HG03159 (cell line): ENCODE measurements at regions not wholly inside any gene's neighbourhood (a gene's known extent, or its start where the extent isn't known, plus 50 kb on each side); places are given as distances from the start of the nearest gene placed in this dataset.

Experiments
- ATAC-seq: cut with Tn5 transposase; IDR thresholded peaks from one replicate; pipeline ENCODE4 v1.9.1; 2021; ENCODE audit warnings: mild to moderate bottlenecking, moderate library complexity; ENCODE audit not compliant: unreplicated experiment

GRCh38 chr1:87903242-87903641, 574.6 kb downstream of the LMO4 start:
- ATAC-seq = no peak

DNA sequence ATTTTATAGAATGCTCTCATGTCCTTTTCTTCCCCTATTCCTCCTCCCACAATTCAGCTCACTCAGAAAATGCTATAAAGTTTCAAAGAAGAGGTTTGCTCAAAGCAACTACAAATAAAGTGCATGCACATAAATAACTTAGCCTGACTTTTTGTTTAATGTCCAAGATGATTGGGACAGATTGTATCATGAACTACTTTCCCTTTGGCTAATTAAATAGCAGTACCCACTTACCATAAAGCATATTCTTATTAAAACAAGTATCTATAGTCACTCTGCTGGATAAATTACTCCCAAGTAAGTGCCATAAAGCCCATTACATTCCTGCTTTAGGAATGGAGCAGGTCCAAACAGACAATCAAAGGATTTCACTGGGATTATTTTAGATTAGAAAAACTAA, 576.0 kb downstream of the LMO4 start:
- no peak for ATAC-seq

DNA sequence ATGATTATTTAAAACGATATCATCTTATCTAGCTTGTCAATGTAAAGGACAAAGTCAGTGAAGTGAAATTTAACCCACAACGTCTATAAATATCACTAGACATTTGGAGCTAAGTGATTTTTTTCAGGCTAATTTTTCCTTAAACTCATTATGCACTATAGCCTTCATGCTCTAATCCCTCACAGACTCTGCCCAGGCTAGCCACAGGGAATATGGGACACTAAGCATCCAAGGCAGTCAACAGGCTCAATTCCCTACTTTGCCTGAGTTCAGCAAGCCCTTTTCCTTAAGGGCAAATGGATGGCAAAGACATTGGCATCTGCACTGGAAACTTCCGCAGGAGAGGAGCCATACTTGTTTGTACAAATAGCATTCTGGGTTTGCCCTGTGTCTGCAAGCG, 577.0 kb downstream of the LMO4 start:
- no peak for ATAC-seq

- ATAC-seq = no peak
Measured at GRCh38 chr1:87906078-87906477, 577.4 kb downstream of the LMO4 start.

DNA sequence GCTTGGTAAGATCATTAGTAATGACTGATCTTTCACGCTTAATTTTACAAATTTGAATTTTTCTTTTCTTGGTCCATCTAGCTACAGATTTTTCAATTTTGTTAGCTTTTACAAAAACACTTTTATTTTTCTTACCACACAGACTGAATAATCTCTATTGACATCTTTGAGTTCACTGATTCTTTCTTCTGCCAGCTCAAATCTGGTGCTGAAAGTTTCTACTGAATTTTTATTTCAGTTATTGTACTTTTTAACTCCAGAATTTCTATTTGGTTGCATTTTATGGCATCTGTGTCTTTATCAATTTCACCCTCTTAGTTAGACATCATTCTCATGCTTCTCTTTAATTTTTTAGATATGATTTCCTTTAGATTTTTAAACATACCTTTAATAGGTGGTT, 584.7 kb downstream of the LMO4 start:
- ATAC-seq = no peak

- ATAC-seq = no peak
Measured at GRCh38 chr1:87914396-87914795, 585.7 kb downstream of the LMO4 start.

DNA sequence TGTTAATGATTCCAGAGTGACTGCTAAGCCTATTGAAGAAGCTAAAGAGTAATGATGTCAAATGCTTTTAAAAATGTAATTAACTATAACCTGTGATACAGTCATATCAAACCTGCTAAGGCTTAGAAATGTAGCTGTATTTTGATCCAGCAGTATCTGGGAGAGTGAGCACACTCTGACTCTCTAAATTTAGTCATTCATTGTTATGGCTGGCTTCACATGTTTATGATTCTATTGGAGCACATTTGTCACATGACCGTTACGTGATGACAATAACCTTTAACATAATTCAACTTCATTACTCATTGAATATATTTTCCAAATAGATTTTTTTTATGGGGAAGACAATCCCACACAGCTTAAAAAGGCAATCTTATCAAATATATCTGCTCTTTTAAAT, 587.1 kb downstream of the LMO4 start:
- ATAC-seq = no peak

DNA sequence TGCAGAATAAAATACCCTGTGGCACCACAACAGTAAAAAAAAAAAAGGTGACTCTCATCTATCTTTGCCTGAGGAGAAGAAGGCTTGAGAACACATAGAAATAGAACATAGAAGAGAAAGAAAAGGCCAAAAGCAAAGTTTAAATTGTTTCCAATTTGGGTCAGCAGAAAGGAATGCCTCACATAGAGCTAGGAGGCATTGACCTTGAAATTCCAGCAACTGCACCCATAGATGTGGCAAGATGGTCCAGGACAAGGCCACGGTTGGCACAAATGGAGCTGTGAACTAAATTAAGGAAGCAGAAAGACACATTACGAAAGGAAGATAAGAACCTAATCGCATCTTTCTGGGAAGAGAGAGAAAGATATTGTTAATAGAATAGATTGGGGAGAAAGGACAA, 588.3 kb downstream of the LMO4 start:
- no peak for ATAC-seq

- ATAC-seq = no peak
Measured at GRCh38 chr1:87918398-87918797, 589.7 kb downstream of the LMO4 start.

DNA sequence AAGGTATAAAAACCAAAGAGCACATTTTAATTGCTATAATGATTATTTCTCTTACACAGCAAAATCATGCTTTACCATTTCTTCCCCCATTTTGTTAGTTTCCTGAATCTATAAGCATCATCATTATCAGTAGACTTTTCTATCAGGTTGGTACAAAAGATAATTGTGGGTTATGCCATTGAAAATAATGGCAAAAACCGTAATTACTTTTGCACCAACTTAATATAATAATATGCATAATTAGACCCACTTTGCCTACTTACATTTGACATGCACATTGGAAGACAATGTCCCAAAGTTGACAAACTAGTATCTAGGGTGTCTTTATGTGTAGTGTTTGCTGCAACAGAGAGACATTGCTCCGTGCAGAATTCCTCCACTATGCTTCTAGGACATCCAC, 594.2 kb downstream of the LMO4 start:
- ATAC-seq = no peak

DNA sequence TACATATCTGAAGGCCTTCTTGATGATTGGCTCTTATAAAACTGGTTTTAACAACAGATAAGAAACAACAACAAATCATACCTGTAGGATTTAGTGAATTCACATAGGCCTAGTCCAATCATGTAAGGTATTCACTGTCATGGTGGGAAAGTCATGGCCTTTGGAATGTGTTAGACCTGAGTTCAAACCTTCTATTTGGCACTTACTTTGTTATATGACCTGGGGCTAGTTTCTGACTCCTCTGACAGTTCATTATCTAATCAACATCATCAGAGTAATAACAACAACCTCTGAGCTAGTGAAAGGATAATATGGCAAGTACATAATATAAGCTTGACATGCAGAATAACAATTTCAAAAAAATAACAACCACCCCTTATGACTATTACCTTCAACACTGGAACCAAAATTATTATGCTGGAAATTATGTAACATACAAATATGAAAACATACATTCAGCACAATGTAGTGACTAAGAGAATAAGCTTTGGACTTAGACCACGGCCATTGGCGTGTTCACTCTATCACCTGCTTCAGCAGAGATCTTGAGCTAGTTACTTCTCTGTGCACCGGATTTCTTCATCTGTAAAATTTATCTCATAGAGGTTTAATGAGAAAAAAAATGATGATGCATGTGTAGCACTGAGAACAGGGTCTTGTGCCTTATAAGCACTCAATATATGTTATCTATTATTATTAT, 597.6 kb downstream of the LMO4 start:
- ATAC-seq = no peak

DNA sequence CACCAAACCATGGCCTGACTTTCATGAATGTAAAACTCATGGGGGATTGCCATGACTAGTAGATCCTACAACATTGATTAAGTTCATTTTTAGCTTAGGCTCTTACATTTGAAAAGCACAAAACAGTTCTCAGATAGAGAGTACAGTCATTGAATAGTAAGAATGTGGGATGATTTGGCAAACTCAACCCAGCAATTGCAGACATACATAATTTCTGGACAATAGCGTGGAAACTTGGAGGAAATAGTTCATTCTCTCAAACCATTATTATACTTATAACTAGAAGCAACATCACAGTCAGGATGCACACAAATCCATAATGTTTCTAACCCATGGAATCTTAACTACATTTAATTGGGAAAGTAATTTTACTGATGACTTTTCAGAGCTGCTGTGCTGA, 598.2 kb downstream of the LMO4 start:
- ATAC-seq = no peak

GRCh38 chr1:87927391-87928280, 599.0 kb downstream of the LMO4 start:
- no peak for ATAC-seq

DNA sequence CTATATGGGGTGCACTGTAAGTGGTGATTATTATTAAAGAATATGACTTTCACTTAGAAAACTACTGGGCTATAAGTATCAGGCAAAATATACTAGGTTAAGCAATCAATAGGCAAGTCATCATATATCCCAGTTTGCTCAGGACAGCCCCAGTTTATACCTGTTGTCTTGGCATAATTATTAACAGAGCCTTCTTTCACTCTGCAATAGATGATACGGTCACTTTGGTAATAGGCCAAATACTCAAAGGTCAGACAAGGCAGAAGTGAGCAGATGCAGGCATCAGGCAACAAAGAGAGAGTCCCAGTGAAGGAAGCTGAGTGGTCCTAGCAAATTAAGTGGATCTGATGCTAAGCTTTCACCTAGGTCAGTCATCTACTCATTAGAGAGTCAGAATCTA, 599.9 kb downstream of the LMO4 start:
- ATAC-seq = no peak

- no peak for ATAC-seq
Measured at GRCh38 chr1:87929906-87930305, 601.2 kb downstream of the LMO4 start.

DNA sequence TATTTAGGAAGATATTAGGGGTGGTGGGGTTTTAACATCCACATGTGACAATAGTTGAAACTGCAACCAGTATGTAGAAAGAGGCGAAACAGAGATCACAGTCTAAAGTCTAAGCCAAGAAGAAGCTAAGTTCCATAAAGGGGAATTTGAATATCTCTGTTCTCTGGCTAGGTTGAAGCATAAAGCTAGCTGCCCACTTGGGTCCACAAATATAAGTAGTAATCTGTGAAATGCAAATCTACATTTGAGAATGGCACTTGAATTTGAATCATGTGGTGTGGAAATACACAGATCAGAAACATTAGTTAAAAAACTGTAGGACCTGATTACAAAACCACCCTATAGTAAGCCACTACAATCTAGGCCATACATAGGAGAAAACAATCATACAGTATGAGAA, 602.1 kb downstream of the LMO4 start:
- no peak for ATAC-seq

DNA sequence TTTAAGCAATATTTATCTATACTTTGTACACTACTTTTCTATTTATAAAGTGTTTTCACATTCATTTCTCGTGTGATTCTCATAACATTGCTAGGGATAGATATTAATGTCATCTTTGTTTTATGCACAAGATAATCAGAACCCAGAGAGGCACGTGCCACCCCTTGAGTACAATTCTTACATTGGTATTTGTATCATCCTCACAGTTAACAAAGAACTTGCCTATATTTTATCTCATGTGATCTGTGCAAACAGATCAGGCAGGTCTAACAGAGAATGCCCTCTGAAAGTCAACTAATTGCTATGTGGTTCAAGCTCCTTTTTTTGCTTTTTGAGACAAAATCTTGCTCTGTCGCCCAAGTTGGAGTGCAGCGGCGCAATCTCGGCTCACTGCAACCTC, 604.5 kb downstream of the LMO4 start:
- no peak for ATAC-seq

DNA sequence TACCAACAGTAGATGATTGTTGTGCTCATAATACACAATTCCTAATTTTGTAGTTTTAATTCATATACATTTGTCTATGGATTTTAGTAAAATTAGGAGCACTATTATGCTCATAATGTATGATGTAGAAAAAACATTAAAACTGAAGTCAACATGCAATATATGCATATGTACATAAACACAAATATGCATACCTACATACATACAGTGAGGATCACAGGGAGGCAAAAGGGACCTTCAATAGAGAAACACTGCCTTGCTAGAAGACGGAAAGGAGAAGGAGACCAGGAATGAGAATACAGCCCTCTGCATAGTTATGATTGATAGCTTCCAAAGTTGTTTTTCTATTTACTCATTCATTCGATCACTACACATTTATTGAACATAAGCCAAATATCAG, 606.5 kb downstream of the LMO4 start:
- ATAC-seq = no peak

DNA sequence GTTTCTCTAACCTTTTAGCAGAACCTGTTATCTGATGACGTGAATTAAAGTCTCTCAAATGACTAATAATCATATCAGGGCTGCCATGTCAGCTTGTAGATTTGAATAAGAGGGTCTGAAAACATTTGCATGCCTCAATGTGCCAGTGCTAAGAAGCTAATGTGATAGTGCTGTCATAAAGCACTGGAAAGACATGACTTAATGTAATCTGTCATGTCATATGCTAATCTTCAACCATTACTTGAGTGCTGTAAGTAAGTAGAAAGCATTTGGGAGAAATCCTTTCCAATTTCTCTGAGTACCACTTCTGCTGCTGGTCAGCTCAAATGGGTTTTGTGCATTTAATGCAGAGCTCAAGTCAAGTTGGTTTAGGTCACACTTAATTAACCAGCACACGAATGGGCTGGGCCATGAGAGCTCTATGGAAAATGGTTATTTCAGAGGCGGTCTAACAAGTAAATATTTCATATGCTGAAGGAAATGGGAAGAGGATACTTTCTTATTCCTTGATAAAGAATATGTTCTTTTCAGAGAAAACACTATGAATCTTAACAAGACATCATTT, 609.2 kb downstream of the LMO4 start:
- no peak for ATAC-seq

DNA sequence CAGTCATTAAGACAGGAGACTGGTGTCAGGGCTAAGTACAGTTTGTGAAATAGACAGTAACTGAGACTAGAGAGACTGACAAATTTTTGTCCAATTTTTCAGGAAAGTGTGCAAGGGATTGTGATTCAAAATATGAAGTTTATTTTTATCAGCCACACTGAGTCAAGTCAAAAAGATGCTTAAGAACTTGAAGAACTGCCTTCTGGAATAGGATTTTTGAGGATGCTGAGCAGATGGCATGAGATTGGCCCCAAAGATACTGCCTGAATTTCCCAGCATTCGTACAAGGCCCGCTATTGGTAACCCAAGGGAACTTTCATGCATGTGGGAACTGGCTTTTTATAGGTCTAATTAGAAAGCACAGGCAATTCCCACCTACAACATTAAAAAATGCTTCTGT, 610.0 kb downstream of the LMO4 start:
- ATAC-seq = no peak

GRCh38 chr1:87939444-87939843, 610.8 kb downstream of the LMO4 start:
- ATAC-seq = no peak

GRCh38 chr1:87940421-87940820, 611.7 kb downstream of the LMO4 start:
- ATAC-seq = no peak
